Natural killer cell (primary cell): ENCODE measurements at regions not wholly inside any gene's neighbourhood (a gene's known extent, or its start where the extent isn't known, plus 50 kb on each side); places are given as distances from the start of the nearest gene placed in this dataset.
"Not testable (repeated sequence)": the region's sequence is repeated elsewhere in the genome, so short reads cannot be mapped to it uniquely, and the experiment has no call there.

Source experiments
- ATAC-seq, 3 donors: fragments of 150-1000 bp in 2 of 3; fragments of 200-7000 bp in 1 of 3; cut with Tn5 transposase; 1 replicate in 1 of 3; 2 replicates in 2 of 3; pipeline ENCODE4 v1.10.0; 2021; ENCODE audit warnings: mild to moderate bottlenecking in 2 of 3, moderate library complexity in 2 of 3
- DNase-seq, 2 donors: peaks; one replicate each; pipeline versions ENCODE4 v3.0.0 to v3.0.0-alpha.2; 2013 to 2021; ENCODE audit warnings: mixed read lengths in 1 of 2
- H3K27ac ChIP-seq: one replicate; pipeline ENCODE4 v1.5.1; 2013; ENCODE audit warnings: mild to moderate bottlenecking, low read length
- H3K27me3 ChIP-seq: one replicate; pipeline ENCODE4 v1.6.1; 2013; ENCODE audit warnings: low read length; ENCODE audit not compliant: control insufficient read depth, insufficient read depth
- H3K36me3 ChIP-seq: one replicate; pipeline ENCODE4 v1.6.1; 2013; ENCODE audit warnings: low read length; ENCODE audit not compliant: control insufficient read depth, insufficient read depth
- H3K4me1 ChIP-seq: one replicate; pipeline ENCODE4 v1.6.1; 2013; ENCODE audit warnings: low read length; ENCODE audit not compliant: control insufficient read depth, insufficient read depth
- H3K4me3 ChIP-seq: one replicate; pipeline ENCODE4 v1.5.1; 2013; ENCODE audit warnings: low read length
- H3K9me3 ChIP-seq: one replicate; pipeline ENCODE4 v1.6.1; 2013; ENCODE audit warnings: low read length; ENCODE audit not compliant: control insufficient read depth, insufficient read depth
- H3K27ac Mint-ChIP-seq, 2 donors: one replicate each; pipeline ENCODE4 v1.8.0; 2022; ENCODE audit warnings: mild to moderate bottlenecking in 2 of 2, mixed read lengths in 2 of 2, moderate library complexity in 1 of 2
- H3K27me3 Mint-ChIP-seq, 2 donors: one replicate each; pipeline ENCODE4 v1.8.0; 2022; ENCODE audit warnings: low read depth in 2 of 2, mixed read lengths in 2 of 2
- H3K36me3 Mint-ChIP-seq: one replicate; pipeline ENCODE4 v1.8.0; 2022; ENCODE audit warnings: mixed read lengths
- H3K4me1 Mint-ChIP-seq, 2 donors: one replicate each; pipeline ENCODE4 v1.8.0; 2022; ENCODE audit warnings: mixed read lengths in 2 of 2
- H3K4me3 Mint-ChIP-seq: one replicate; pipeline ENCODE4 v1.8.0; 2022; ENCODE audit warnings: mild to moderate bottlenecking, moderate library complexity, mixed read lengths
- H3K9me3 Mint-ChIP-seq, 2 donors: one replicate each; pipeline ENCODE4 v1.8.0; 2022; ENCODE audit warnings: mixed read lengths in 2 of 2
- WGBS: methylation state at CpG from one replicate; pipeline ENCODE4 v1.1.7; 2013; ENCODE audit warnings: missing lambda C conversion rate; ENCODE audit not compliant: insufficient coverage; 5-methylcytosine and 5-hydroxymethylcytosine counted together
- intact Hi-C: fragments of 100-400 bp; cut with micrococcal nuclease; formaldehyde crosslinking; loops from one replicate; pipeline ENCODE4 v1.14.2; 2022
- TF ChIP-seq, protein P1 (sequence below): fragments of 200-600 bp; IDR thresholded peaks from one replicate; pipeline ENCODE4 v1.8.0; 2022; ENCODE audit warnings: antibody characterized with exemption

GRCh38 chr1:241440904-241441303 is 78.7 kb downstream of the FH start:
- Mint-ChIP-seq H3K36me3 (no peaks in the 10 kb centered on the region), H3K27ac (no peak overlapping the region), H3K27me3 (no peaks in the 10 kb centered on the region), H3K4me3 (no peak overlapping the region), H3K9me3 (peaks cover 2 to 7% of the 10 kb centered on the region in 2 donors), H3K4me1 (no peaks in the 10 kb centered on the region)
- TF ChIP-seq, protein P1, sequence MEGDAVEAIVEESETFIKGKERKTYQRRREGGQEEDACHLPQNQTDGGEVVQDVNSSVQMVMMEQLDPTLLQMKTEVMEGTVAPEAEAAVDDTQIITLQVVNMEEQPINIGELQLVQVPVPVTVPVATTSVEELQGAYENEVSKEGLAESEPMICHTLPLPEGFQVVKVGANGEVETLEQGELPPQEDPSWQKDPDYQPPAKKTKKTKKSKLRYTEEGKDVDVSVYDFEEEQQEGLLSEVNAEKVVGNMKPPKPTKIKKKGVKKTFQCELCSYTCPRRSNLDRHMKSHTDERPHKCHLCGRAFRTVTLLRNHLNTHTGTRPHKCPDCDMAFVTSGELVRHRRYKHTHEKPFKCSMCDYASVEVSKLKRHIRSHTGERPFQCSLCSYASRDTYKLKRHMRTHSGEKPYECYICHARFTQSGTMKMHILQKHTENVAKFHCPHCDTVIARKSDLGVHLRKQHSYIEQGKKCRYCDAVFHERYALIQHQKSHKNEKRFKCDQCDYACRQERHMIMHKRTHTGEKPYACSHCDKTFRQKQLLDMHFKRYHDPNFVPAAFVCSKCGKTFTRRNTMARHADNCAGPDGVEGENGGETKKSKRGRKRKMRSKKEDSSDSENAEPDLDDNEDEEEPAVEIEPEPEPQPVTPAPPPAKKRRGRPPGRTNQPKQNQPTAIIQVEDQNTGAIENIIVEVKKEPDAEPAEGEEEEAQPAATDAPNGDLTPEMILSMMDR: no peak
- no peak for DNase-seq
- WGBS: 72% methylated on average over 2 of the region's 2 CpGs
- Histone ChIP-seq H3K27me3 (no peaks in the 10 kb centered on the region), H3K4me1 (no peaks in the 10 kb centered on the region), H3K4me3 (no peak overlapping the region), H3K27ac (no peak overlapping the region), H3K36me3 (no peaks in the 10 kb centered on the region), H3K9me3 (no peaks in the 10 kb centered on the region)
- intact Hi-C loops: no loop called here
- no peak for ATAC-seq

DNA sequence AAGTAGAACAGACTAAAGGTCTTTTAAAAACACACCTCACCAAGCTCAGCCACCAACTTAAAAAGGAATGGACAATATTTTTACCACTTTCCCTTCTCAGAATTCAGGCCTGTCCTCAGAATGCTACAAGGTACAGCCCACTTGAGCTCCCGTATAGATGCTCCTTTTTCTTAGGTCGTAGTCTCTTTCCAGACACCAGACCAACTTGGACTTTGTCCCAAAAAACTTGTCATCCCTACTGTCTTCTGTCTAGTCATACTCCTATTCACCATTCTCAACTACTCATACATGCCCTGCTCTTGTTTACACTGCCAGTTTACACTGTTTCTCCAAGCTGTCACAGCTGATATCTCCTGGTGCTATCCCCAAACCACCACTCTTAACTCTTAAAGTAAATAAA is 80.9 kb downstream of the FH start:
- WGBS: 92% methylated on average over 2 of the region's 2 CpGs
- H3K27ac ChIP-seq, H3K4me1 Mint-ChIP-seq, H3K4me3 ChIP-seq, H3K9me3 Mint-ChIP-seq, H3K27me3 ChIP-seq, H3K27me3 Mint-ChIP-seq, ATAC-seq, H3K9me3 ChIP-seq, H3K36me3 ChIP-seq, H3K4me1 ChIP-seq, intact Hi-C loops, H3K36me3 Mint-ChIP-seq, H3K27ac Mint-ChIP-seq, DNase-seq, H3K4me3 Mint-ChIP-seq: not testable (repeated sequence)

GRCh38 chr1:241432241-241432640 is 75.2 kb upstream of the RGS7 start:
- no peaks in the 10 kb centered on the region for H3K36me3 ChIP-seq
- no peak overlapping the region for H3K27ac Mint-ChIP-seq
- TF ChIP-seq, protein P1: no peak
- 89% methylated on average over 3 of the region's 4 CpGs for WGBS
- no peaks in the 10 kb centered on the region for H3K4me1 Mint-ChIP-seq
- H3K9me3 Mint-ChIP-seq: peaks cover 0 to 2% of the 10 kb centered on the region in 2 donors
- no peak overlapping the region for H3K4me3 ChIP-seq
- no peaks in the 10 kb centered on the region for H3K36me3 Mint-ChIP-seq
- no peaks in the 10 kb centered on the region for H3K4me1 ChIP-seq
- H3K27me3 Mint-ChIP-seq: peaks cover 8 to 11% of the 10 kb centered on the region in 2 donors
- H3K4me3 Mint-ChIP-seq: no peak overlapping the region
- no peaks in the 10 kb centered on the region for H3K27me3 ChIP-seq
- intact Hi-C loops: no loop called here
- no peak for ATAC-seq
- H3K9me3 ChIP-seq: no peaks in the 10 kb centered on the region
- DNase-seq: no peak
- H3K27ac ChIP-seq: no peak overlapping the region

DNA sequence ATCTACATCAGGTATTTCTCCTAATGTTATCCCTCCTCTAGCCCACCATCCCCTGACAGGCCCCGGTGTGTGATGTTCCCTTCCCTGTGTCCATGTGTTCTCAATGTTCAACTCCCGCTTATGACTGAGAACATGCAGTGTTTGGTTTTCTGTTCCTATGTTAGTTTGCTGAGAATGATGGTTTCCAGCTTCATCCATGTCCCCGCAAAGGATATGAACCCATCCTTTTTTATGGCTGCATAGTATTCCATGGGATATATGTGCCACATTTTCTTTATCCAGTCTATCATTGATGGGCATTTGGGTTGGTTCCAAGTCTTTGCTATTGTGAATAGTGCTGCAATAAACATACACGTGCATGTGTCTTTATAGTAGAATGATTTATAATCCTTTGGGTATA is 68.1 kb upstream of the RGS7 start:
- Mint-ChIP-seq H3K4me3 (peak overlapping the region; percentile 45), H3K27me3 (peaks cover 28 to 54% of the 10 kb centered on the region in 2 donors)
- H3K4me1 ChIP-seq, H3K9me3 Mint-ChIP-seq, H3K27me3 ChIP-seq, intact Hi-C loops, ATAC-seq, H3K9me3 ChIP-seq, H3K4me1 Mint-ChIP-seq, H3K36me3 Mint-ChIP-seq, H3K27ac ChIP-seq, H3K4me3 ChIP-seq, H3K36me3 ChIP-seq, H3K27ac Mint-ChIP-seq, DNase-seq: not testable (repeated sequence)
- 93% methylated on average over 3 of the region's 4 CpGs for WGBS
